ENCODE measurements at regions not wholly inside any gene's neighbourhood (a gene's known extent, or its start where the extent isn't known, plus 50 kb on each side); places are given as distances from the start of the nearest gene placed in this dataset.

- no peak for TF ChIP-seq GLIS3 (CRISPR knock-in tag; IDR thresholded peaks at IDR 0.05)
- TF ChIP-seq, protein P1, sequence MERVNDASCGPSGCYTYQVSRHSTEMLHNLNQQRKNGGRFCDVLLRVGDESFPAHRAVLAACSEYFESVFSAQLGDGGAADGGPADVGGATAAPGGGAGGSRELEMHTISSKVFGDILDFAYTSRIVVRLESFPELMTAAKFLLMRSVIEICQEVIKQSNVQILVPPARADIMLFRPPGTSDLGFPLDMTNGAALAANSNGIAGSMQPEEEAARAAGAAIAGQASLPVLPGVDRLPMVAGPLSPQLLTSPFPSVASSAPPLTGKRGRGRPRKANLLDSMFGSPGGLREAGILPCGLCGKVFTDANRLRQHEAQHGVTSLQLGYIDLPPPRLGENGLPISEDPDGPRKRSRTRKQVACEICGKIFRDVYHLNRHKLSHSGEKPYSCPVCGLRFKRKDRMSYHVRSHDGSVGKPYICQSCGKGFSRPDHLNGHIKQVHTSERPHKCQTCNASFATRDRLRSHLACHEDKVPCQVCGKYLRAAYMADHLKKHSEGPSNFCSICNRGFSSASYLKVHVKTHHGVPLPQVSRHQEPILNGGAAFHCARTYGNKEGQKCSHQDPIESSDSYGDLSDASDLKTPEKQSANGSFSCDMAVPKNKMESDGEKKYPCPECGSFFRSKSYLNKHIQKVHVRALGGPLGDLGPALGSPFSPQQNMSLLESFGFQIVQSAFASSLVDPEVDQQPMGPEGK (CRISPR knock-in tag; IDR thresholded peaks at IDR 0.05; ENCODE audit: borderline replicate concordance) = no peak
- no peak for TF ChIP-seq CSDC2 (CRISPR knock-in tag; IDR thresholded peaks at IDR 0.05)
- no peak for TF ChIP-seq ZFP3 (CRISPR knock-in tag; IDR thresholded peaks at IDR 0.05)
These were observed 636.8 kb downstream of the ADCYAP1 start for GRCh38 chr18:1541478-1541877.

All from SK-N-SH treated with all-trans-retinoic acid at 6 μM for 48 hours (cell line).